B cell (primary cell): ENCODE measurements at regions not wholly inside any gene's neighbourhood (a gene's known extent, or its start where the extent isn't known, plus 50 kb on each side); places are given as distances from the start of the nearest gene placed in this dataset.

Experiments used
- ATAC-seq: fragments of 200-7000 bp; cut with Tn5 transposase; one replicate; pipeline ENCODE4 v1.10.0; 2021; ENCODE audit warnings: low read depth, mild to moderate bottlenecking, moderate number of reproducible peaks, moderate library complexity
- CTCF ChIA-PET: fragments of 350-600 bp; sonication (Branson Sonifier 250); formaldehyde crosslinking; loops from one replicate; lab custom pipeline; 2021; ENCODE audit warnings: antibody characterized with exemption, inconsistent platforms; lab: Charles Lee
- POLR2A ChIA-PET: fragments of 350-600 bp; sonication (Branson Sonifier 250); formaldehyde crosslinking; loops from one replicate; lab custom pipeline; 2021; ENCODE audit warnings: antibody characterized with exemption; lab: Charles Lee
- DNase-seq: peaks from one replicate; pipeline ENCODE4 v3.0.0; 2013
- H2AFZ ChIP-seq: 2 replicates; pipeline ENCODE4 v1.6.1; 2012; ENCODE audit warnings: mild to moderate bottlenecking, low read depth, low read length; ENCODE audit not compliant: insufficient read depth, poor library complexity, severe bottlenecking
- H3K27ac ChIP-seq, 2 donors: 1 replicate in 1 of 2; 2 replicates in 1 of 2; pipeline ENCODE4 v1.5.1; 2012 to 2013; ENCODE audit warnings: low read length in 2 of 2, mild to moderate bottlenecking in 2 of 2, moderate library complexity in 1 of 2
- H3K27me3 ChIP-seq, 4 experiments: fragments of 200-600 bp in 1 of 4; sonication (generic) in 1 of 4; replicated peaks in 1 of 4; 1 replicate in 2 of 4; 2 replicates in 2 of 4; pipeline versions ENCODE4 v1.6.1 to v1.7.0; 2013 to 2016; ENCODE audit warnings: low read length in 3 of 4, mild to moderate bottlenecking in 2 of 4, mixed read lengths in 1 of 4, moderate library complexity in 1 of 4; ENCODE audit not compliant: insufficient read depth in 4 of 4, control insufficient read depth in 3 of 4; ENCODE audit errors: control extremely low read depth in 1 of 4
- H3K36me3 ChIP-seq, 2 experiments: replicated peaks in 1 of 2; 1 replicate in 1 of 2; 2 replicates in 1 of 2; pipeline versions ENCODE4 v1.6.1 to v1.7.1; 2013; ENCODE audit warnings: low read length in 1 of 2; ENCODE audit not compliant: insufficient read depth in 2 of 2, control insufficient read depth in 1 of 2; ENCODE audit errors: control extremely low read depth in 1 of 2, extremely low read depth in 1 of 2
- H3K4me1 ChIP-seq, 2 donors: fragments of 200-600 bp in 1 of 2; sonication (generic) in 1 of 2; 1 replicate in 1 of 2; 2 replicates in 1 of 2; pipeline versions ENCODE4 v1.5.1 to v1.6.1; 2013 to 2017; ENCODE audit warnings: low read length in 2 of 2; ENCODE audit not compliant: control insufficient read depth in 2 of 2, insufficient read depth in 2 of 2
- H3K4me2 ChIP-seq: replicated peaks from 2 replicates; pipeline ENCODE3; 2012; ENCODE audit warnings: mild to moderate bottlenecking, low read depth, low read length; ENCODE audit not compliant: poor library complexity, severe bottlenecking
- H3K4me3 ChIP-seq, 5 experiments: fragments of 200-600 bp in 1 of 5; sonication (generic) in 1 of 5; 1 replicate in 3 of 5; 2 replicates in 2 of 5; pipeline versions ENCODE4 v1.5.1 to v1.7.0; 2011 to 2016; ENCODE audit warnings: low read length in 4 of 5, mild to moderate bottlenecking in 4 of 5, low read depth in 2 of 5, control low read depth in 1 of 5, moderate library complexity in 1 of 5; ENCODE audit not compliant: insufficient read depth in 1 of 5; ENCODE audit errors: control extremely low read depth in 1 of 5, extremely low read depth in 1 of 5
- H3K79me2 ChIP-seq: fragments of 200-600 bp; sonication (generic); one replicate; pipeline ENCODE4 v1.6.0; 2016; ENCODE audit warnings: low read length; ENCODE audit not compliant: control insufficient read depth, insufficient read depth
- H3K9ac ChIP-seq: fragments of 200-600 bp; sonication (generic); 2 replicates; pipeline ENCODE4 v1.6.1; 2017; ENCODE audit warnings: mild to moderate bottlenecking, low read length, moderate library complexity
- H3K9me3 ChIP-seq, 3 donors: one replicate each; pipeline versions ENCODE4 v1.6.1 to v1.7.1; 2013; ENCODE audit warnings: low read length in 2 of 3; ENCODE audit not compliant: control insufficient read depth in 2 of 3, insufficient read depth in 1 of 3; ENCODE audit errors: control extremely low read depth in 1 of 3
- H4K20me1 ChIP-seq: 2 replicates; pipeline ENCODE4 v1.6.0; 2012; ENCODE audit warnings: mild to moderate bottlenecking, low read length; ENCODE audit not compliant: insufficient read depth, control insufficient read depth, poor library complexity, severe bottlenecking
- H3K27ac Mint-ChIP-seq: one replicate; pipeline ENCODE4 v1.8.0; 2021; ENCODE audit warnings: mixed read lengths
- H3K27me3 Mint-ChIP-seq: one replicate; pipeline ENCODE4 v1.8.0; 2021; ENCODE audit warnings: mixed read lengths
- H3K4me1 Mint-ChIP-seq: one replicate; pipeline ENCODE4 v1.8.0; 2021; ENCODE audit warnings: mixed read lengths
- H3K4me3 Mint-ChIP-seq: one replicate; pipeline ENCODE4 v1.8.0; 2021; ENCODE audit warnings: mixed read lengths
- H3K9me3 Mint-ChIP-seq: one replicate; pipeline ENCODE4 v1.8.0; 2022; ENCODE audit warnings: mixed read lengths; ENCODE audit not compliant: insufficient read depth
- EZH2 ChIP-seq: IDR thresholded peaks from 2 replicates; pipeline ENCODE4 v1.6.1; 2012; ENCODE audit warnings: borderline replicate concordance, low read depth, mild to moderate bottlenecking, moderate library complexity, low read length; ENCODE audit not compliant: insufficient read depth, poor library complexity, severe bottlenecking
- WGBS: methylation state at CpG from one replicate; pipeline ENCODE4 v1.1.5; 2013; ENCODE audit warnings: missing lambda C conversion rate; ENCODE audit not compliant: insufficient coverage; 5-methylcytosine and 5-hydroxymethylcytosine counted together
- intact Hi-C: fragments of 100-400 bp; cut with micrococcal nuclease; formaldehyde crosslinking; loops from one replicate; pipeline ENCODE4 v1.10.0; 2022
- TF ChIP-seq, protein P1 (sequence below): fragments of 200-600 bp; IDR thresholded peaks from one replicate; pipeline ENCODE4 v1.8.0; 2022; ENCODE audit warnings: antibody characterized with exemption, mild to moderate bottlenecking

- intact Hi-C loops: no loop called here
- Mint-ChIP-seq H3K4me3 (no peak overlapping the region), H3K27ac (no peak overlapping the region), H3K27me3 (peaks cover 4% of the 10 kb centered on the region), H3K4me1 (no peaks in the 10 kb centered on the region), H3K9me3 (no peaks in the 10 kb centered on the region)
- DNase-seq (no peak), ATAC-seq (no peak)
- Histone ChIP-seq H3K4me1 (no peaks in the 10 kb centered on the region), H3K79me2 (no peaks in the 10 kb centered on the region), H2AFZ (no peak overlapping the region), H3K4me3 (no peak overlapping the region), H4K20me1 (no peaks in the 10 kb centered on the region), H3K9ac (no peak overlapping the region), H3K36me3 (no peaks in the 10 kb centered on the region), H3K9me3 (no peaks in the 10 kb centered on the region), H3K27me3 (peaks cover 0 to 5% (median 0%) of the 10 kb centered on the region in 4 experiments), H3K27ac (no peak overlapping the region), H3K4me2 (no peak overlapping the region)
- WGBS: no CpG with 5 or more reads among the region's 3 CpGs
- TF ChIP-seq, protein P1, sequence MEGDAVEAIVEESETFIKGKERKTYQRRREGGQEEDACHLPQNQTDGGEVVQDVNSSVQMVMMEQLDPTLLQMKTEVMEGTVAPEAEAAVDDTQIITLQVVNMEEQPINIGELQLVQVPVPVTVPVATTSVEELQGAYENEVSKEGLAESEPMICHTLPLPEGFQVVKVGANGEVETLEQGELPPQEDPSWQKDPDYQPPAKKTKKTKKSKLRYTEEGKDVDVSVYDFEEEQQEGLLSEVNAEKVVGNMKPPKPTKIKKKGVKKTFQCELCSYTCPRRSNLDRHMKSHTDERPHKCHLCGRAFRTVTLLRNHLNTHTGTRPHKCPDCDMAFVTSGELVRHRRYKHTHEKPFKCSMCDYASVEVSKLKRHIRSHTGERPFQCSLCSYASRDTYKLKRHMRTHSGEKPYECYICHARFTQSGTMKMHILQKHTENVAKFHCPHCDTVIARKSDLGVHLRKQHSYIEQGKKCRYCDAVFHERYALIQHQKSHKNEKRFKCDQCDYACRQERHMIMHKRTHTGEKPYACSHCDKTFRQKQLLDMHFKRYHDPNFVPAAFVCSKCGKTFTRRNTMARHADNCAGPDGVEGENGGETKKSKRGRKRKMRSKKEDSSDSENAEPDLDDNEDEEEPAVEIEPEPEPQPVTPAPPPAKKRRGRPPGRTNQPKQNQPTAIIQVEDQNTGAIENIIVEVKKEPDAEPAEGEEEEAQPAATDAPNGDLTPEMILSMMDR: no peak
- TF ChIP-seq EZH2: no peak
- CTCF ChIA-PET: no interaction called here
- POLR2A ChIA-PET: no interaction called here
Observed at GRCh38 chrX:45295259-45295986, 94.7 kb upstream of the DIPK2B start.

DNA sequence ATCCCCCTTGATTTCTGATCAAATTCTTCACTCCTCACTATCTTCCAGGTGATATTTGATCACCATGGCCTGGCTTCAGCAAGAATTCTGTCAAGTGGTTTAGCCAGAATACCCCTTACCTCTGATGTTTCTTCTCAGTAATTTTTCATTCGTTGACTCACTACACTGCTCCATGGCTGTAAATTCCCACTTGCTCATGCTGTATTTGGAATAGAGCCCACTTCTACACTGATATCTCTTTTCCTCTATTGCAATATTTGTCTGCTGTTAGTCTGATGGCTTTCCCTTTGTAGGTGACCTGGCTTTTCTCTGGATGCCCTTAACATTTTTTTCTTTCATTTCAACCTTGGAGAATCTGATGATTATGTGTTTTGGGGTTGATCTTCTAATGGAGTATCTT, 73.9 kb upstream of the DIPK2B start:
- H3K4me1 Mint-ChIP-seq: no peaks in the 10 kb centered on the region
- Histone ChIP-seq H3K9me3 (peaks cover 0 to 4% (median 0%) of the 10 kb centered on the region in 3 donors), H3K36me3 (no peaks in the 10 kb centered on the region), H3K4me3 (no peak overlapping the region), H3K27ac (no peak overlapping the region), H4K20me1 (no peaks in the 10 kb centered on the region), H3K4me1 (no peaks in the 10 kb centered on the region), H2AFZ (no peak overlapping the region), H3K9ac (no peak overlapping the region), H3K27me3 (no peaks in the 10 kb centered on the region), H3K79me2 (no peaks in the 10 kb centered on the region), H3K4me2 (no peak overlapping the region)
- TF ChIP-seq, protein P1: no peak
- TF ChIP-seq EZH2: no peak
- CTCF ChIA-PET: no interaction called here
- intact Hi-C loops: no loop called here
- no peak for ATAC-seq
- POLR2A ChIA-PET: no interaction called here
- H3K4me3 Mint-ChIP-seq: no peak overlapping the region
- H3K27ac Mint-ChIP-seq: no peak overlapping the region
- H3K9me3 Mint-ChIP-seq: no peaks in the 10 kb centered on the region
- WGBS: no CpG with 5 or more reads among the region's 1 CpG
- DNase-seq: no peak
- no peaks in the 10 kb centered on the region for H3K27me3 Mint-ChIP-seq
